ENCODE measurements at regions not wholly inside any gene's neighbourhood (a gene's known extent, or its start where the extent isn't known, plus 50 kb on each side); places are given as distances from the start of the nearest gene placed in this dataset.

DNA sequence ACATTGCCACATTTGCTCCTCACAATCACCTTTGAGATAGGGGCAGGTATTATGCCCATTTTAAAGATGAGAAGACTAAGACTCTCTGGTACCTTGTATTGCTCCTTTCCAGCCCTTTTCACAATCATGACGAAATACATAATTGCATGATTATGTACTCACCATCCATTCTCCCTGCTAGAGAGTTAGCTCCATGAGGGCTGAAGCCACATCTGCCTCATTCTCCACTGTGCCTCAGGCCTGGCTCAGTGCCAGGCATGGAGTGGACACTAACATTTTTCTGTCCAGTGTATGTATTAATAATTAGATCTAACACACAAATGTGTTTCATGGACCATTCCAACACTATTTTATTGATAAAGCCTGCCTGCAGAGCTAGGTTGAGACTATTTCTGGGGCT is 191.4 kb downstream of the MINAR1 start:
- Histone ChIP-seq H3K9me2 (replicated peaks; ENCODE audit: low read length) (no peaks in the 10 kb centered on the region), H3K36me3 (ENCODE audit: low read depth, low read length) (no peaks in the 10 kb centered on the region), H2AFZ (ENCODE audit: low read length) (no peak overlapping the region), H3K79me2 (ENCODE audit: low read length) (no peaks in the 10 kb centered on the region), H3K9me3 (ENCODE audit: low read length) (no peaks in the 10 kb centered on the region), H3F3A (ENCODE audit: low read length, unreplicated experiment) (no peaks in the 10 kb centered on the region), H3K27ac (ENCODE audit: low read length) (no peak overlapping the region), H3K4me3 (ENCODE audit: low read length) (no peak overlapping the region), H3K4me2 (ENCODE audit: low read length) (no peak overlapping the region), H4K20me1 (ENCODE audit: low read length) (no peaks in the 10 kb centered on the region), H3K4me1 (ENCODE audit: insufficient read depth, low read length) (no peaks in the 10 kb centered on the region), H3K27me3 (ENCODE audit: low read length) (peaks cover 26% of the 10 kb centered on the region; the same call in 1 of the 2 replicates), H3K9ac (ENCODE audit: low read length) (no peak overlapping the region)
- no TSS peak for BruUV-seq (replicated peaks)
- no peak for TF ChIP-seq EZH2 (IDR thresholded peaks at IDR 0.05; ENCODE audit: low read length, unreplicated experiment)
- TF ChIP-seq EZH2phosphoT487 (IDR thresholded peaks at IDR 0.05; ENCODE audit: borderline replicate concordance, low read length): no peak
- TF ChIP-seq, protein P1, sequence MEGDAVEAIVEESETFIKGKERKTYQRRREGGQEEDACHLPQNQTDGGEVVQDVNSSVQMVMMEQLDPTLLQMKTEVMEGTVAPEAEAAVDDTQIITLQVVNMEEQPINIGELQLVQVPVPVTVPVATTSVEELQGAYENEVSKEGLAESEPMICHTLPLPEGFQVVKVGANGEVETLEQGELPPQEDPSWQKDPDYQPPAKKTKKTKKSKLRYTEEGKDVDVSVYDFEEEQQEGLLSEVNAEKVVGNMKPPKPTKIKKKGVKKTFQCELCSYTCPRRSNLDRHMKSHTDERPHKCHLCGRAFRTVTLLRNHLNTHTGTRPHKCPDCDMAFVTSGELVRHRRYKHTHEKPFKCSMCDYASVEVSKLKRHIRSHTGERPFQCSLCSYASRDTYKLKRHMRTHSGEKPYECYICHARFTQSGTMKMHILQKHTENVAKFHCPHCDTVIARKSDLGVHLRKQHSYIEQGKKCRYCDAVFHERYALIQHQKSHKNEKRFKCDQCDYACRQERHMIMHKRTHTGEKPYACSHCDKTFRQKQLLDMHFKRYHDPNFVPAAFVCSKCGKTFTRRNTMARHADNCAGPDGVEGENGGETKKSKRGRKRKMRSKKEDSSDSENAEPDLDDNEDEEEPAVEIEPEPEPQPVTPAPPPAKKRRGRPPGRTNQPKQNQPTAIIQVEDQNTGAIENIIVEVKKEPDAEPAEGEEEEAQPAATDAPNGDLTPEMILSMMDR (conservative IDR thresholded peaks at IDR 0.05; ENCODE audit: low read depth, low read length): no peak
- ChIA-PET CTCF (no interaction called here), POLR2A (ENCODE audit: unreplicated experiment) (no interaction called here)
- intact Hi-C loops (cut with micrococcal nuclease): no loop called here
- ATAC-seq (no peak), DNase-seq (no peak)

DNA sequence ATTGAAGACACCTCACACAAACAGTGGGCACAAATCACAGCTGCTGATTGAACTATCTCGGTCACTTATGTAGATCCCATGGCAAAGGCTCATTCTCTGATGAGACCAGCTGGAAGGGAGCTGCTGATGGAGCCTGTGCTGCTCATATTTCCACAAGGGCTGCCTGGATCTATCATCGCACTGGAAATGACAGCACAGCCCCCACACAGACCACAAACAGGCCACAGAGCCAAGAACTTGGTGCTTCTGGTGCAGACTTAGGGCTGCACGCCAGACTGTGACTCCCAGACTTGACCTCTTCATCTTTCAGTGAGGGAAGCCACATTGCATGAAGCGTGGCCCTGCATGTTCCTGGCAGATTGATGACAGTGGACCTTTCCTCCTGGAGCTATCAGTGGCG is 197.6 kb downstream of the MINAR1 start:
- no peaks in the 10 kb centered on the region for H3K36me3 ChIP-seq (ENCODE audit: low read depth, low read length)
- H3K9me3 ChIP-seq (ENCODE audit: low read length): no peaks in the 10 kb centered on the region
- no peaks in the 10 kb centered on the region for H3K4me1 ChIP-seq (ENCODE audit: insufficient read depth, low read length)
- no peak overlapping the region for H3K27ac ChIP-seq (ENCODE audit: low read length)
- H4K20me1 ChIP-seq (ENCODE audit: low read length): no peaks in the 10 kb centered on the region
- CTCF ChIA-PET: interaction anchor here (1.6 kb wide), 1 partner anchor 34 kb away, joined by 3 read pairs; no protein-coding TSS in a partner anchor
- POLR2A ChIA-PET (ENCODE audit: unreplicated experiment): no interaction called here
- H3K4me3 ChIP-seq (ENCODE audit: low read length): no peak overlapping the region
- TF ChIP-seq, protein P1 (conservative IDR thresholded peaks at IDR 0.05; ENCODE audit: low read depth, low read length): no peak
- TF ChIP-seq EZH2phosphoT487 (IDR thresholded peaks at IDR 0.05; ENCODE audit: borderline replicate concordance, low read length): no peak
- TF ChIP-seq EZH2 (IDR thresholded peaks at IDR 0.05; ENCODE audit: low read length, unreplicated experiment): no peak
- intact Hi-C loops (cut with micrococcal nuclease): no loop called here
- ATAC-seq: no peak
- H3K4me2 ChIP-seq (ENCODE audit: low read length): no peak overlapping the region
- no peak for DNase-seq
- BruUV-seq (replicated peaks): no TSS peak
- no peak overlapping the region for H2AFZ ChIP-seq (ENCODE audit: low read length)
- H3K79me2 ChIP-seq (ENCODE audit: low read length): no peaks in the 10 kb centered on the region
- peaks cover 36% of the 10 kb centered on the region for H3K27me3 ChIP-seq (ENCODE audit: low read length)
- H3K9me2 ChIP-seq (replicated peaks; ENCODE audit: low read length): no peaks in the 10 kb centered on the region
- H3K9ac ChIP-seq (ENCODE audit: low read length): no peak overlapping the region
- no peaks in the 10 kb centered on the region for H3F3A ChIP-seq (ENCODE audit: low read length, unreplicated experiment)

DNA sequence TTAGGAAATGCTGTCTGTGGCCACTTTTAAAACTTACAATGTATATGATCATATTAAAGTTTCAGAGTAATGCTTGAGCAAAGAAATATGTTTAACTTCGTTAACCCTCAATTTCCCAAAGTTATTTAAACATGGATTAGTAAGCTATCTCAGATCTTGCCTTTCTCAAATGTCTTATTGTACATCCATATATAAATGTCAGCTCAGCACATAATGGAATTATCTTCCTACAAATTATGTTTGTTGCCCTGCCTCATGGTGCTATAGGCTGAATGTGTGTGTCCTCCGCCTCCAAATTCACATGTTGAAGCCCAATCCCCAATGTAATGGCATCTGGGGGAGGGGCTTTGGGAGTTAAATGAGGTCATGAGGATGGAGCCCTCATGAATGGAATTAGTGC is 200.3 kb downstream of the MINAR1 start:
- POLR2A ChIA-PET (ENCODE audit: unreplicated experiment): no interaction called here
- DNase-seq: no peak
- Histone ChIP-seq H3K36me3 (ENCODE audit: low read depth, low read length) (no peaks in the 10 kb centered on the region), H3K9me3 (ENCODE audit: low read length) (no peaks in the 10 kb centered on the region), H3K9ac (ENCODE audit: low read length) (no peak overlapping the region), H3K9me2 (replicated peaks; ENCODE audit: low read length) (no peaks in the 10 kb centered on the region), H3K4me1 (ENCODE audit: insufficient read depth, low read length) (no peaks in the 10 kb centered on the region), H2AFZ (ENCODE audit: low read length) (no peak overlapping the region), H3K27ac (ENCODE audit: low read length) (no peak overlapping the region), H3K79me2 (ENCODE audit: low read length) (no peaks in the 10 kb centered on the region), H3K4me2 (ENCODE audit: low read length) (no peak overlapping the region), H3K4me3 (ENCODE audit: low read length) (no peak overlapping the region), H4K20me1 (ENCODE audit: low read length) (no peaks in the 10 kb centered on the region), H3K27me3 (ENCODE audit: low read length) (peaks cover 21% of the 10 kb centered on the region), H3F3A (ENCODE audit: low read length, unreplicated experiment) (no peaks in the 10 kb centered on the region)
- no TSS peak for BruUV-seq (replicated peaks)
- ATAC-seq: no peak
- intact Hi-C loops (cut with micrococcal nuclease): no loop called here
- TF ChIP-seq EZH2phosphoT487 (IDR thresholded peaks at IDR 0.05; ENCODE audit: borderline replicate concordance, low read length) (no peak), EZH2 (IDR thresholded peaks at IDR 0.05; ENCODE audit: low read length, unreplicated experiment) (no peak)
- TF ChIP-seq, protein P1 (conservative IDR thresholded peaks at IDR 0.05; ENCODE audit: low read depth, low read length): no peak
- CTCF ChIA-PET: no interaction called here

Measured in PC-3 (cell line).